HL-60/S4 (cell line): ENCODE measurements at regions not wholly inside any gene's neighbourhood (a gene's known extent, or its start where the extent isn't known, plus 50 kb on each side); places are given as distances from the start of the nearest gene placed in this dataset.
"Not testable (repeated sequence)": the region's sequence is repeated elsewhere in the genome, so short reads cannot be mapped to it uniquely, and the experiment has no call there.

Source experiments
- in situ Hi-C: fragments of 300-500 bp; cut with MboI; formaldehyde crosslinking; loops from 2 replicates; pipeline ENCODE4 v1.14.3; 2022; ENCODE audit warnings: low sequenced_read_pairs

GRCh38 chrX:41033299-41033698 is 51.9 kb upstream of the USP9X start:
- in situ Hi-C loops, result no loop called here

- in situ Hi-C loops, result not testable (repeated sequence)
Observed at GRCh38 chrX:41034902-41035301, 50.3 kb upstream of the USP9X start.
